Mesenchymal stem cell (in vitro differentiated cells and primary cell): ENCODE measurements at regions not wholly inside any gene's neighbourhood (a gene's known extent, or its start where the extent isn't known, plus 50 kb on each side); places are given as distances from the start of the nearest gene placed in this dataset.

ENCODE experiments used
- DNase-seq: peaks from one replicate; pipeline ENCODE4 v3.0.0-alpha.2; 2013
- H2AFZ ChIP-seq: one replicate; pipeline ENCODE4 v1.6.1; 2013; ENCODE audit warnings: low read depth, mild to moderate bottlenecking, control low read depth, inconsistent platforms, low read length, moderate library complexity
- H2AK5ac ChIP-seq: 2 replicates; pipeline ENCODE4 v1.6.1; 2013; ENCODE audit warnings: low read length, moderate library complexity, mild to moderate bottlenecking, inconsistent platforms; ENCODE audit not compliant: severe bottlenecking
- H2BK120ac ChIP-seq: one replicate; pipeline ENCODE4 v1.6.1; 2013; ENCODE audit warnings: low read depth, mild to moderate bottlenecking, inconsistent platforms, low read length, moderate library complexity
- H2BK12ac ChIP-seq, 2 experiments: one replicate each; pipeline ENCODE4 v1.6.1; 2013; ENCODE audit warnings: inconsistent platforms in 2 of 2, low read length in 2 of 2, mild to moderate bottlenecking in 2 of 2, moderate library complexity in 2 of 2, control low read depth in 1 of 2
- H2BK15ac ChIP-seq: one replicate; pipeline ENCODE4 v1.6.1; 2013; ENCODE audit warnings: mild to moderate bottlenecking, low read depth, inconsistent platforms; ENCODE audit not compliant: poor library complexity, severe bottlenecking
- H2BK5ac ChIP-seq: 2 replicates; pipeline ENCODE4 v1.6.1; 2013; ENCODE audit warnings: low read depth, mild to moderate bottlenecking, low read length, control low read depth, inconsistent platforms; ENCODE audit not compliant: poor library complexity, severe bottlenecking
- H3K14ac ChIP-seq, 2 experiments: one replicate each; pipeline ENCODE4 v1.6.1; 2013; ENCODE audit warnings: inconsistent platforms in 2 of 2, low read length in 2 of 2, control low read depth in 1 of 2, mild to moderate bottlenecking in 1 of 2, moderate library complexity in 1 of 2
- H3K18ac ChIP-seq, 2 experiments: one replicate each; pipeline ENCODE4 v1.6.1; 2013; ENCODE audit warnings: inconsistent platforms in 2 of 2, low read length in 2 of 2, control low read depth in 1 of 2, low read depth in 1 of 2, mild to moderate bottlenecking in 1 of 2
- H3K23ac ChIP-seq, 2 experiments: one replicate each; pipeline ENCODE4 v1.6.1; 2013; ENCODE audit warnings: inconsistent platforms in 2 of 2, low read length in 2 of 2, mild to moderate bottlenecking in 2 of 2, moderate library complexity in 2 of 2, control low read depth in 1 of 2
- H3K27ac ChIP-seq: 2 replicates; pipeline ENCODE4 v1.5.1; 2013; ENCODE audit warnings: mild to moderate bottlenecking, moderate library complexity, low read length, control low read depth, inconsistent platforms; ENCODE audit not compliant: poor library complexity, severe bottlenecking
- H3K27me3 ChIP-seq, 2 experiments: 2 replicates each; pipeline versions ENCODE4 v1.6.1 to v1.7.0; 2013; ENCODE audit warnings: low read length in 2 of 2, mild to moderate bottlenecking in 2 of 2, moderate library complexity in 2 of 2, control low read depth in 1 of 2, inconsistent platforms in 1 of 2; ENCODE audit not compliant: control insufficient read depth in 1 of 2, insufficient read depth in 1 of 2
- H3K36me3 ChIP-seq, 2 experiments: 2 replicates each; pipeline versions ENCODE4 v1.6.1 to v1.7.0; 2013; ENCODE audit warnings: low read length in 2 of 2, control low read depth in 1 of 2, inconsistent platforms in 1 of 2, low read depth in 1 of 2, mild to moderate bottlenecking in 1 of 2; ENCODE audit not compliant: insufficient read depth in 2 of 2, control insufficient read depth in 1 of 2
- H3K4ac ChIP-seq, 2 experiments: one replicate each; pipeline ENCODE4 v1.6.1; 2013; ENCODE audit warnings: inconsistent platforms in 2 of 2, low read length in 2 of 2, mild to moderate bottlenecking in 2 of 2, moderate library complexity in 2 of 2, control low read depth in 1 of 2, low read depth in 1 of 2
- H3K4me1 ChIP-seq: 2 replicates; pipeline ENCODE4 v1.6.1; 2013; ENCODE audit warnings: low read depth, low read length, control low read depth; ENCODE audit not compliant: control insufficient read depth, insufficient read depth
- H3K4me2 ChIP-seq: 2 replicates; pipeline ENCODE4 v1.6.1; 2013; ENCODE audit warnings: low read length, mild to moderate bottlenecking, inconsistent platforms; ENCODE audit not compliant: poor library complexity, severe bottlenecking
- H3K4me3 ChIP-seq, 2 experiments: 2 replicates each; pipeline versions ENCODE4 v1.5.1 to v1.7.0; 2013; ENCODE audit warnings: low read length in 2 of 2, mild to moderate bottlenecking in 2 of 2, control low read depth in 1 of 2, low read depth in 1 of 2; ENCODE audit not compliant: insufficient read depth in 1 of 2
- H3K79me1 ChIP-seq: replicated peaks from 2 replicates; pipeline ENCODE4 v1.6.1; 2013; ENCODE audit warnings: mild to moderate bottlenecking, control low read depth, low read length, inconsistent platforms; ENCODE audit not compliant: poor library complexity, severe bottlenecking
- H3K9ac ChIP-seq: 2 replicates; pipeline ENCODE4 v1.7.0; 2013; ENCODE audit warnings: mild to moderate bottlenecking, low read length, moderate library complexity
- H3K9me3 ChIP-seq: 2 replicates; pipeline ENCODE4 v1.7.0; 2013; ENCODE audit warnings: mild to moderate bottlenecking, low read length; ENCODE audit not compliant: control insufficient read depth
- H4K8ac ChIP-seq: one replicate; pipeline ENCODE4 v1.6.1; 2013; ENCODE audit warnings: inconsistent platforms, mild to moderate bottlenecking, low read length, moderate library complexity
- H4K91ac ChIP-seq: one replicate; pipeline ENCODE4 v1.6.1; 2013; ENCODE audit warnings: mild to moderate bottlenecking, low read length, inconsistent platforms
- WGBS: methylation state at CpG from one replicate; pipeline ENCODE4 v1.1.7; 2013; ENCODE audit warnings: mixed read lengths; 5-methylcytosine and 5-hydroxymethylcytosine counted together

GRCh38 chr16:6856578-6856977, 476.1 kb upstream of the RBFOX1 start:
- Histone ChIP-seq H3K23ac (no peak overlapping the region), H2BK5ac (no peak overlapping the region), H3K27ac (no peak overlapping the region), H2BK120ac (no peak overlapping the region), H3K9me3 (peaks cover 7% of the 10 kb centered on the region), H4K8ac (no peak overlapping the region), H2BK15ac (no peak overlapping the region), H3K9ac (no peak overlapping the region), H3K14ac (no peak overlapping the region), H2BK12ac (no peak overlapping the region), H3K4ac (no peak overlapping the region), H3K27me3 (no peaks in the 10 kb centered on the region), H3K4me1 (no peaks in the 10 kb centered on the region), H3K4me3 (no peak overlapping the region), H3K18ac (no peak overlapping the region), H2AFZ (no peak overlapping the region), H3K79me1 (no peaks in the 10 kb centered on the region), H4K91ac (no peak overlapping the region), H3K36me3 (no peaks in the 10 kb centered on the region), H2AK5ac (no peak overlapping the region), H3K4me2 (no peak overlapping the region)
- no peak for DNase-seq
- 68% methylated on average over 3 of the region's 5 CpGs for WGBS

- 71% methylated on average over 6 of the region's 6 CpGs for WGBS
- H3K4me1 ChIP-seq: no peaks in the 10 kb centered on the region
These were observed 479.1 kb upstream of the RBFOX1 start for GRCh38 chr16:6853565-6853964.

GRCh38 chr16:6852643-6853225, 479.9 kb upstream of the RBFOX1 start:
- Histone ChIP-seq H3K79me1 (no peaks in the 10 kb centered on the region), H3K36me3 (no peaks in the 10 kb centered on the region), H4K91ac (no peak overlapping the region), H3K14ac (no peak overlapping the region), H2AK5ac (no peak overlapping the region), H2BK12ac (no peak overlapping the region), H3K4ac (no peak overlapping the region), H3K4me3 (no peak overlapping the region), H3K27ac (no peak overlapping the region), H3K4me1 (no peaks in the 10 kb centered on the region), H4K8ac (no peak overlapping the region), H3K23ac (no peak overlapping the region), H3K18ac (no peak overlapping the region), H3K4me2 (no peak overlapping the region), H2BK15ac (no peak overlapping the region), H2BK5ac (no peak overlapping the region), H3K27me3 (no peaks in the 10 kb centered on the region), H2BK120ac (no peak overlapping the region), H3K9me3 (peaks cover 9% of the 10 kb centered on the region), H3K9ac (no peak overlapping the region), H2AFZ (no peak overlapping the region)
- no peak for DNase-seq
- 77% methylated on average over 3 of the region's 3 CpGs for WGBS

More at GRCh38 chr16:6853565-6853964, 479.1 kb upstream of the RBFOX1 start:
- no peak overlapping the region for H3K18ac ChIP-seq
- H3K23ac ChIP-seq: no peak overlapping the region
- no peak overlapping the region for H4K91ac ChIP-seq
- H3K36me3 ChIP-seq: no peaks in the 10 kb centered on the region
- no peak overlapping the region for H2AK5ac ChIP-seq
- no peak overlapping the region for H2AFZ ChIP-seq
- H2BK15ac ChIP-seq: no peak overlapping the region
- H2BK5ac ChIP-seq: no peak overlapping the region
- no peak overlapping the region for H3K27ac ChIP-seq
- H4K8ac ChIP-seq: no peak overlapping the region
- no peak for DNase-seq
- no peaks in the 10 kb centered on the region for H3K27me3 ChIP-seq
- H3K14ac ChIP-seq: no peak overlapping the region
- H3K79me1 ChIP-seq: no peaks in the 10 kb centered on the region
- peaks cover 9% of the 10 kb centered on the region for H3K9me3 ChIP-seq
- H2BK12ac ChIP-seq: no peak overlapping the region
- no peak overlapping the region for H2BK120ac ChIP-seq
- no peak overlapping the region for H3K4ac ChIP-seq
- no peak overlapping the region for H3K9ac ChIP-seq
- no peak overlapping the region for H3K4me3 ChIP-seq
- no peak overlapping the region for H3K4me2 ChIP-seq

- H3K79me1 ChIP-seq: no peaks in the 10 kb centered on the region
- H3K36me3 ChIP-seq: no peaks in the 10 kb centered on the region
- no peak overlapping the region for H2BK120ac ChIP-seq
- H3K4me1 ChIP-seq: no peaks in the 10 kb centered on the region
- no peak overlapping the region for H2BK12ac ChIP-seq
- H2AFZ ChIP-seq: no peak overlapping the region
- no peak overlapping the region for H3K14ac ChIP-seq
- no peak overlapping the region for H2BK5ac ChIP-seq
- H3K23ac ChIP-seq: no peak overlapping the region
- no peak overlapping the region for H3K27ac ChIP-seq
- H3K27me3 ChIP-seq: no peaks in the 10 kb centered on the region
- no peak overlapping the region for H4K91ac ChIP-seq
- no peak overlapping the region for H2BK15ac ChIP-seq
- H2AK5ac ChIP-seq: no peak overlapping the region
- 72% methylated on average over 8 of the region's 8 CpGs for WGBS
- no peak overlapping the region for H3K18ac ChIP-seq
- no peak for DNase-seq
- peaks cover 15% of the 10 kb centered on the region for H3K9me3 ChIP-seq
- H3K4ac ChIP-seq: no peak overlapping the region
- no peak overlapping the region for H3K4me3 ChIP-seq
- H4K8ac ChIP-seq: no peak overlapping the region
- no peak overlapping the region for H3K4me2 ChIP-seq
- H3K9ac ChIP-seq: no peak overlapping the region
These were observed 486.2 kb upstream of the RBFOX1 start for GRCh38 chr16:6846452-6846851.
